Activated effector memory CD4-positive, alpha-beta T cell treated with anti-CD3 and anti-CD28 coated beads, Interleukin-2, amount 50 U/mL, for 16 hours (primary cell): ENCODE measurements at regions not wholly inside any gene's neighbourhood (a gene's known extent, or its start where the extent isn't known, plus 50 kb on each side); places are given as distances from the start of the nearest gene placed in this dataset.

Experiments used
- DNase-seq: peaks from one replicate; pipeline ENCODE4 v3.0.0-alpha.2; 2020

GRCh38 chr5:29790281-29790680 is 1403.2 kb upstream of the CDH6 start:
- DNase-seq: no peak

GRCh38 chr5:29780401-29780800 is 1413.1 kb upstream of the CDH6 start:
- no peak for DNase-seq

DNA sequence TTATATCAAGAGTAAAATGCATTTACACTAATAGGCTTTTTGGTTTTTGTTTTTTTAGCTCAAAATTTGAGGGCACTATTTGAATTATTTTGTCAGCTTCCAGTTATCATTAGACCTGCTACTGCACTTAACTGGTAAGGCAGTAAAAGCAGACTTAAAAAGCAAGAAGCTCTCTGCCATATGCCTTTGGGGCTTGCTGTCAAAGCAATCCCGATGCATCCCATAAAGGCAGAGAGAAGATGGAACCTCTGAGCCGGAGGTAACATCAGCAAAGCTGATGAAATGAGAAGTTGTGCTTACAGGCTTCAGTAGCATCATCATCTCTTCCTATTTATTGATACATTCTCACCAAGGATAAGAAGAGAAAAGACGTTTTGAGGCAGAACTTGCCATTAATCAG is 1414.3 kb upstream of the CDH6 start:
- no peak for DNase-seq

DNA sequence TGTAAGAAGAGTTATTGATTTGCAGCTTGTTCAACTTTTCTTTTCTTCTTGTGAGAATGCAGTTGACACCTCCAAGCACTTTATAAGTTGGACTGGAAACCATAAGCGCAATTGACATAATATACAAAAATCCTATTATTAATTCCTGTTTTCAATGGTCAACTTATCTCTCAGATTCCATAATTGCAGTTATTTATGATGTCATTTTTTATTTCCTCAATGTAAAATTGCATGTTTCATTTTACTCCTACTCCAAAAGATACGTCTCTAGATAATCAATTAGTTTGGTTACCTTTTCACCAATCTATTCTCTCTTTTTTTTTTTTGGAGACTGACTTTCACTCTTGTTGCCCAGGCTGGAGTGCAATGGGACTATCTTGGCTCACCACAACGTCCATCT is 1416.1 kb upstream of the CDH6 start:
- no peak for DNase-seq

DNA sequence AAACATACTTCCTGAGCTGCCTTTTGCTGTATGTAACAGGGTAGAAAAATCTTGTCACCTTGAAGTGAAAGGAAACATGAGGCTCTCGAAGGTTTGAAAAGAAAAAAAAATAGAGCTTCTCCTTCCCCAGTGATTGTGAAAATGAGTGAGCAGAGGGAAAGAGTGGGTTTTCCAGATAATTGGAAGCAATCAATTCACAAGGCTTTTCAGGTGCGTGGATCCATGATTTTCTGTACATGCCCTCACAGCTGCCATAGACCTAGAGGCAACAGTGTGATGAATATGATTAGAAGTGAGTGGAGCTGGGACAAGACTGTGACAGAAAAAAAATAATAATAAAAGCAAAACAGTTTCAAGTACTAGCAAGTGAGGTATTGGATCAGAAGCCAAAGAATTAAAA is 1422.5 kb upstream of the CDH6 start:
- no peak for DNase-seq

DNA sequence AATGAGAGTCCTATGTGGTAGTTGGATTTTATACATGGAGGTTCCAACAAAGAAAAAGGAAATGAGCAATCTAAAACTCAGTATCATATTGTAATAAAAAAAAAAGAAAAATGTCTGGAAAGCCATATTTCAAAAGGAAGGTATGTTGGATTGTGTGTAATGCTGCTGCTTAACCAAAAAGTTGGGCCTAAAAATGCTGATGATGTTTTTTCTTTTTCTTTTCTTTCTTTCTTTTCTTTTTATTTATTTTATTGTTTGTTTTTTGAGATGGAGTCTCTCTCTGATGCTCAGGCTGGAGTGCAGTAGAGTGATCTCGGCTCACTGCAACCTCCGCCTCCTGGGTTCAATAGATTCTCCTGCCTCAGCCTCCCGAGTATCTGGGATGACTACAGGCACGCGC is 1424.0 kb upstream of the CDH6 start:
- DNase-seq: no peak

- DNase-seq: no peak
Observed at GRCh38 chr5:29758986-29759421, 1434.5 kb upstream of the CDH6 start.

GRCh38 chr5:29750453-29750852 is 1443.0 kb upstream of the CDH6 start:
- DNase-seq: no peak

GRCh38 chr5:29744618-29745017 is 1448.9 kb upstream of the CDH6 start:
- no peak for DNase-seq

- no peak for DNase-seq
Observed at GRCh38 chr5:29720954-29721353, 1472.5 kb upstream of the CDH6 start.

- no peak for DNase-seq
Observed at GRCh38 chr5:29719171-29719570, 1474.3 kb upstream of the CDH6 start.

GRCh38 chr5:29715167-29715566 is 1478.3 kb upstream of the CDH6 start:
- no peak for DNase-seq

DNA sequence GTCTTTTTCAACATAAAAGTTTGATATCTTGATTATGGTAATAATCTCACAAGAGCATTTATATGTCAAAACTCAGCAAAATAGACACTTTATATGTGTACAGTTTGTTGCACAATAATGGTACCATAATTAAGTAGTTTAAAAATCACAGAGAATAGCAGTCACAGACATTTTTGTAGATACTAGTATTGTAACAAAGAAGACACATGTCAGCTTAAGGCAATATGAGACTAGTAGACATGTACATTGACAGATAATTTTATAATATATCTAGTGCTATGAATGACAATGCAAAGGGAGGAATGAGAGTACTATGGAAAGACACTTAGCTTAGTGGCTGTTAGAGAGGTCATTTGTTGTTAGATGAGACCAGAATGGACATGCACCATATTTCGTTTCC is 1490.6 kb upstream of the CDH6 start:
- no peak for DNase-seq

DNA sequence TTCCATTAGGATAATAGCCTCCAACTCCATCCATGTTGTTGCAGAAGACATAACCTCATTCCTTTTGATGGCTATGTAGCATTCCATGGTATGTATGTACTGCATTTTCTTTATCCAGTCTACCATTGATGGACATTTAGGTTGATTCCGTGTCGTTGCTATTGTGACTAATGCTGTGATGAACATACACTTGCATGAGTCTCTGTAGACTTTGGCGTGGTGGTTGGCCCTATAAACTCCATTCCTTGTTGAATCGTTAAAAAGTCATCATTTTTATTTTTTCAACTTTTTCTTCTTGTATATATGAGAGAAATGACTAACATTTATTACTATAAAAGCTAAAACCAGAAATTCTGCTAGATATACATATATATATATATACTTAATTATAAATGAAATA is 1491.9 kb upstream of the CDH6 start:
- no peak for DNase-seq

DNA sequence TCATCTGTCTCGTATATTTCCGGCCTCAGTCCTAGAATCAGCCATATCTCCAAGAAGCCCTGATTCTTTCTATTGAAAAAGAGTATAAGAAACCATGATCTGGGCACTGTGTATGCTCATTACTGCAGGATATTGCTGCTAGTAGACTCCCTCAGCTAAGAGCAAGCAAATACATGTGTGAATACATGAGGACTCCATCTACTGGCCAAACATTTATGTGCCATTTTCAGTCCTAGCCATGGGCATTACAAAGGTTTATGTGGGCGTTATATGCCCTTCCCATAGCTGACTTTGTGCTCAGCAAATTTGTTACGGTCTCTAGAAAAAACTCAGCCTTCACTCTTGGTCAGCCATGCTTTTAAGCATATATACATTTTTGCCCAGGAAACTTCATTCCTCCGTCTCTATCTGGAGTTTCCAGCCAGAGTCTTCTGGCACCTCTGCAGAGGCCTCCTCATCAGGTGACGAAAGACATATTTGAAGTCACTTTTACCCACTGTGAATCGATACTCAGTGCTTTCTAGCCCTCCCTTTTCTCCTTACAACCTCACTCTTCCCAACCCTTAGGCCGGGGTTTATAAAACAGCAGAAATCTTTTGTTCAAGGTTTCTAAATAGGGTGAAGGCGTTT is 1495.6 kb upstream of the CDH6 start:
- no peak for DNase-seq

- DNase-seq: no peak
Observed at GRCh38 chr5:29697278-29697677, 1496.2 kb upstream of the CDH6 start.

GRCh38 chr5:29672678-29673077 is 1520.8 kb upstream of the CDH6 start:
- DNase-seq: no peak

GRCh38 chr5:29662876-29663275 is 1530.6 kb upstream of the CDH6 start:
- DNase-seq: no peak

GRCh38 chr5:29654954-29655353 is 1538.5 kb upstream of the CDH6 start:
- DNase-seq: no peak

GRCh38 chr5:29649321-29649720 is 1544.2 kb upstream of the CDH6 start:
- no peak for DNase-seq

DNA sequence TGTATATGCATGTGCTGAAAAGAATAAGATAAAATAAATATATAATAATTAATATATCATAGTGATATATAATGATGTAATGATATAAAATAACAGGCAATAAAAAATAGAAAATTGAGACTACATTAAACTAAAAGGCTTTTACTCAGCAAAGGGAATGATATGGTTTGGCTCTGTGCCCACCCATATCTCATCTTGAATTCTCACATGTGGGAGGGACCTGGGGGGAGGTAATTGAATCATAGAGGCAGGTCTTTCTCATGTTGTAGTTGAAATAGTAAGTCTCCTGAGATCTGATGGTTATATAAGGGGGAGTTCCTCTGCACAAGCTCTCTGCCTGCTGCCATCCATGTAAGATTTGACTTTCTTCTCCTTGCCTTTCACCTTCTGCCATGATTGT is 1550.9 kb upstream of the CDH6 start:
- DNase-seq: no peak

DNA sequence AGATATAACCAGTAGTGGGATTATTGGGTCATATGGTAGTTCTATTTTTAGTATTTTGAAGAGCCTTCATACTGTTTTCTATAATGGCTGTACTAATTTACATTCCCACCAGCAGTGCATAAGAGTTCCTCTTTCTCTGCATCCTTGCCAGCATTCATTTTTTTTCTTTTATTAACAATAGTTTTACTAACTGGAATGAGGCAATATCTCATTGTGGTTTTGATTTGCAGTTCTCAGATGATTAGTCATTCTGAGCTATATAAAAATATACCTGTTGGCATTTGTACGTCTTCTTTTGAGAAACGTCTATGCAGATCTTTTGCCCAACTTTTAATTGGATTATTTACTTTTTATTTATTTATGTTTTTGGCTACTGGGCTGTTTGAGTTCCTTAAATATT is 1579.3 kb upstream of the CDH6 start:
- no peak for DNase-seq

- DNase-seq: no peak
Observed at GRCh38 chr5:29588236-29588635, 1605.2 kb upstream of the CDH6 start.

GRCh38 chr5:29587832-29588231 is 1605.7 kb upstream of the CDH6 start:
- DNase-seq: no peak

DNA sequence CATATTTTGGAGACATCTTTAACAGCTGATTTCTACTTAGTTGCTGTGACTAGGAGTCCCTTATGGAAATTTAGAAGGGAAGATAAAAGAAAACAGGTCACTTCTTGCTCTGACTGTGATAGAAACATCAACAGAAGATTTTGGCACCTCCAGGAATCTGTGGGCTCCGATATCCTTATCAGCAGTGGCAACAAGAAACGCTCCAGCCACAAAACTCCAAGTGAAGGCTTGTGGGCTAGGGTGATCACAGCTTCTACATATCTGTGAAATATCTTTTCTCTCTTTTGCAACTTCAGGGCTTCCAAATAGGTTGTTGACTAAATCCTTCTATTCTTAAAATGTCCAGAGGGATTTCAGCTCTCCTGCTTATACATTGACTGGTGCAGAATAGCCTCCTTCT is 1625.5 kb upstream of the CDH6 start:
- DNase-seq: no peak

GRCh38 chr5:29561564-29561963 is 1631.9 kb upstream of the CDH6 start:
- no peak for DNase-seq
